Motor neuron (in vitro differentiated cells): ENCODE measurements at regions not wholly inside any gene's neighbourhood (a gene's known extent, or its start where the extent isn't known, plus 50 kb on each side); places are given as distances from the start of the nearest gene placed in this dataset.
A peak's percentile ranks its signal among the peaks of the same experiment; 100 is the strongest.

ENCODE experiments used
- ATAC-seq, 8 experiments: fragments of 200-7000 bp; cut with Tn5 transposase; replicated peaks in 6 of 8; 2 replicates each; pipeline ENCODE4 v1.8.0; 2021; ENCODE audit warnings: mild to moderate bottlenecking in 8 of 8, moderate library complexity in 8 of 8
- H3K27ac ChIP-seq, 2 donors: fragments of 250-450 bp; sonication (Bioruptor Pico); 2 replicates each; pipeline ENCODE4 v1.9.0; 2021; ENCODE audit warnings: antibody characterized with exemption in 2 of 2, mild to moderate bottlenecking in 2 of 2, moderate library complexity in 1 of 2
- H3K4me1 ChIP-seq, 2 donors: fragments of 250-450 bp; sonication (Bioruptor Pico); replicated peaks in 1 of 2; 2 replicates each; pipeline ENCODE4 v1.6.1; 2021; ENCODE audit warnings: antibody characterized with exemption in 2 of 2, mild to moderate bottlenecking in 2 of 2, moderate library complexity in 1 of 2
- H3K4me3 ChIP-seq, 5 donors: fragments of 250-450 bp; sonication (Bioruptor Pico); 2 replicates each; pipeline ENCODE4 v1.9.0; 2021; ENCODE audit warnings: antibody characterized with exemption in 5 of 5, mild to moderate bottlenecking in 5 of 5, moderate library complexity in 4 of 5
- WGBS, 10 experiments: fragments of 450-650 bp; shearing (Covaris generic); methylation state at CpG; one replicate each; pipeline ENCODE4 v1.0.0; 2022; 5-methylcytosine and 5-hydroxymethylcytosine counted together
- in situ Hi-C, 9 experiments: fragments of 400-800 bp; cut with MboI; loops; one replicate each; pipeline ENCODE4 v1.15.0; 2021; ENCODE audit warnings: low sequenced_read_pairs in 9 of 9, low pct_unique_long_range_greater_than_20kb in 2 of 9; ENCODE audit not compliant: unreplicated experiment in 9 of 9

- WGBS, 10 experiments = 66 to 100% (median 98%) methylated on average over 1 to 7 of the region's 7 CpGs
- in situ Hi-C loops = no loop called here
Observed at GRCh38 chr10:62741996-62742395, 62.5 kb upstream of the ADO start.

DNA sequence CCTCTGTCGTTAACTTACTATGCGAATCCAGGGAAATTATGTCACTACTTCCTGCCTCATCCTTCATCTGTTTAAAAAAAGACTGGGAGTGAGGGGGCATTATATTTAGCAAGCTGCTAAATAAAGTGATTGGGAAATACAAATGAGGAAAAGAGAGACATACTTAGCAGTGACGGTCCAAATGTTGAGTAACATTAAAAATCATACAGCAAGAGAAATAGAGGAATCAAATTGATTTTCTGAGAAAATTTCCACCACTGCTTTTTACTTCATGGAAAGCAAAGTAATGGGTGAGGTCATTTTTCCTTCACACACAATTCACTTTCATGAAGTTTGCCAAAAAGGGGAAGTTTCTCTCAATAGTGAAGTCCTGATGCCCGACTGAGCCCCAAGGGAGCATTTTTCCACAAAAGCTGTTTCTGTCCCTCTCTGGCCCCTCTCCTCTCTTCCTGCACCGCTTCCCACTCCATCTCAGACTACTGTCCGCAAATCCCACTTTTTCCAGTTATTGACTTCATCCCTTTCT is 61.9 kb upstream of the ADO start:
- in situ Hi-C loops = no loop called here
- no peak overlapping the region for H3K27ac ChIP-seq
- no peaks in the 10 kb centered on the region for H3K4me1 ChIP-seq
- H3K4me3 ChIP-seq = no peak overlapping the region
- ATAC-seq = no peak
- WGBS, 10 experiments = 31 to 100% (median 87%) methylated on average over 1 to 6 of the region's 6 CpGs; no CpG with 5 or more reads in 1 of the 10 experiments

More at GRCh38 chr10:62741996-62742395, 62.5 kb upstream of the ADO start:
- no peak overlapping the region for H3K4me3 ChIP-seq
- no peak overlapping the region for H3K27ac ChIP-seq
- no peak for ATAC-seq
- no peaks in the 10 kb centered on the region for H3K4me1 ChIP-seq

GRCh38 chr10:62744136-62744535 is 60.4 kb upstream of the ADO start:
- ATAC-seq = peak in 1 of 8 experiments; percentile 9
- no peaks in the 10 kb centered on the region for H3K4me1 ChIP-seq
- 0 to 100% (median 77%) methylated on average over 1 to 3 of the region's 3 CpGs; no CpG with 5 or more reads in 3 of the 10 experiments for WGBS, 10 experiments
- no peak overlapping the region for H3K4me3 ChIP-seq
- no peak overlapping the region for H3K27ac ChIP-seq
- in situ Hi-C loops = no loop called here

GRCh38 chr10:62745581-62745980 is 58.9 kb upstream of the ADO start:
- 80 to 100% (median 93%) methylated on average over 1 to 2 of the region's 2 CpGs; no CpG with 5 or more reads in 3 of the 10 experiments for WGBS, 10 experiments
- H3K4me1 ChIP-seq = no peaks in the 10 kb centered on the region
- in situ Hi-C loops = no loop called here

DNA sequence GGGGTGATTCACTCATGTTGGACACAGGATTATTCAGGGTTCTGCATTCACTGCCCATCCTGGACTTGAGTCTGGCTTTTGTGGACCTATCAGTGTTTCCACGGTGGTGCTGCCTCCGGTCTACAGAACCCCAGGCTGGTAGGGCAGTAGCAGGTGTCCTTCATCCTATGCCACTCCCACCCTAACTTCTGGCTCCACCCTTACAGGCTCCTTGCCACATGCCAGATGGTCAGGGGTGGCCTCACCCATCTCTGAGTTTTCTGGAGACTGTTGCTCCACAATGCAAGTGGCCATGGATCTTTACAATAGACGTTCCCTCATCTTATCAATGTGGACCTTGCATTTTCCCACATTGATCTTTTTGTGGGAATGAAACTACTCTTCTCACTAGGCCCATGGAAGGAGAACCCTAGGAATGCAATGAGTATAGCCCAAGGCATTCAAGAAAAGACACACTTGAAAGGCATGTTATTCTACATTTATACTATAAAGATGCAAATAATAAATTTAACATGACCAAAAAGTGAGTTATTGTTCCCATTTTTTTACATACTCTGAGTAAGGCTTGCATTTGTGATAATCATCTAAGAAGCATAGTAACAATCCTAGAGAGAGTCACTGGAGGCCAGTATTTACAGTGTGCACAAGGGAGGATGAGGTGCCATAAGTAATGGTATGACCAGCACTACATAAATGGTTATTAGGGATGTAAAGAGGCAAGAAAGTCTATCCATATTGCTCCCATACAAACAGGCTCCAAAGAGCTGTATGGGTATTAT is 57.4 kb upstream of the ADO start:
- ATAC-seq = peak in 3 of 8 experiments; percentile 84 to 94 (median 85)
- Histone ChIP-seq H3K27ac (no peak overlapping the region), H3K4me1 (no peaks in the 10 kb centered on the region), H3K4me3 (no peak overlapping the region)
- in situ Hi-C loops = no loop called here
- WGBS, 10 experiments = 60 to 100% (median 90%) methylated on average over 1 to 2 of the region's 3 CpGs; no CpG with 5 or more reads in 3 of the 10 experiments

More at GRCh38 chr10:62745581-62745980, 58.9 kb upstream of the ADO start:
- no peak for ATAC-seq
- Histone ChIP-seq H3K27ac (no peak overlapping the region), H3K4me3 (no peak overlapping the region)

GRCh38 chr10:62748386-62748785 is 56.1 kb upstream of the ADO start:
- Histone ChIP-seq H3K27ac (no peak overlapping the region), H3K4me1 (no peaks in the 10 kb centered on the region), H3K4me3 (no peak overlapping the region)
- in situ Hi-C loops = no loop called here
- no peak for ATAC-seq

- Histone ChIP-seq H3K27ac (no peak overlapping the region), H3K4me1 (no peaks in the 10 kb centered on the region), H3K4me3 (no peak overlapping the region)
- WGBS, 10 experiments = 48 to 91% (median 83%) methylated on average over 1 to 5 of the region's 5 CpGs
- ATAC-seq = no peak
- in situ Hi-C loops = no loop called here
Observed at GRCh38 chr10:62749093-62749683, 55.3 kb upstream of the ADO start.
